GM19324 (cell line): ENCODE measurements at regions not wholly inside any gene's neighbourhood (a gene's known extent, or its start where the extent isn't known, plus 50 kb on each side); places are given as distances from the start of the nearest gene placed in this dataset.

Experiments used
- ATAC-seq: cut with Tn5 transposase; IDR thresholded peaks from one replicate; pipeline ENCODE4 v1.9.1; 2021; ENCODE audit warnings: mild to moderate bottlenecking, moderate library complexity; ENCODE audit not compliant: unreplicated experiment, low FRiP score

DNA sequence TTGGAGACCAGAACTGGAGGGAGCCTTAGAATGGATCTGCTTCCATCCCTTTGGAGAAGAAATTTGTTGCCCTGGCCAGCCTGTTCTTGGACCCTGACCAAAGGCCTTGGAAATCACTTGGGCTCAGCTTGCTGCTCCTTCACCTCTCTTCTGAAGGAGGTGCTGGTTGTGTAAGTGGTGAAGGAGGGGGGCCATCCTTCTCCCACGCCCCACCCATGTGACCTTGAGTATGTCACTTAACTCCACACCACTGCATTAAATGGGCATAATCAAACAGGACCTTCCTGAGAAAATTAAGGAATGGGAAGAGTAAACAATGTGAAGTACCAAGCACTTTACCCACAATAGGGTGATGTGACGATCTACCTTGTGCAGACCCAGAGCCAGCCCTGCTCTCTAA, 68.3 kb upstream of the GJB5 start:
- no peak for ATAC-seq

DNA sequence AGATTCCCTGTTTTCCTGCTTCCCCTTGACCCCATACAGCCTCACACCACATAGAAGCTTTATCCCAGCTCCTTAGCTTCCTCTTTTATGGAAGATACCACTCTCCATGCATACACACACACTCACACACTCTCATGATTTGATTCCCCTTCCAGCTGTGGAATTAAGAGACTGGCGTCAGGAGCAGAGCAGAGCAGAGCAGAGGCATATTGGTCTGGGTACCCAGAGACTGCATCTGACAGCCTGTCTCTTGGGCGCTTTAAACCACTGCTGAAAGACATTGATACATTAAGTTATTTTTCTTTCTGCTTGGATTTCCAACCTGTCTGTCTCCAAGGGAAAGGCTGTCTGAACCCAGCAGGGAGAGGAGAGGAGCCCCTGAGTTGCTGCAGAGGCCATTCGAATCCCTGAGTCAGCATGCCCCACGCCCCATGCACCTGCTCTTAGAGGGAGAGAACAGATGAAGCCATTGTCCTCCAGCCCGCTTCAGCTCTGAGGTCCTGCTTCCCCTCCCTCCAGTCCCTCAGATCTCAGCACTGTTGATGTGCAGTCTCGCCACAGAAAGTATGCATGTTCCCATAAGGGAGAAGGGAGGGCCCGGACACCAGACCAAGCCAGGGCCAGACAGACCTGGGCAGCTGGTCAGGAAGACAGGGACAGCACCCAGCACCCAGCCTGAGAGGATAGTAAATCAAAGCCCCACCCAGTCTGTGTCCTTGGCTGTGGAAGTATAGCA, 66.7 kb upstream of the GJB5 start:
- ATAC-seq = no peak

- no peak for ATAC-seq
These were observed 64.6 kb upstream of the GJB5 start for GRCh38 chr1:34690269-34690668.

- no peak for ATAC-seq
These were observed 61.8 kb upstream of the GJB5 start for GRCh38 chr1:34693081-34693480.

GRCh38 chr1:34694383-34694782, 60.5 kb upstream of the GJB5 start:
- ATAC-seq = no peak

GRCh38 chr1:34695580-34695979, 59.3 kb upstream of the GJB5 start:
- no peak for ATAC-seq

DNA sequence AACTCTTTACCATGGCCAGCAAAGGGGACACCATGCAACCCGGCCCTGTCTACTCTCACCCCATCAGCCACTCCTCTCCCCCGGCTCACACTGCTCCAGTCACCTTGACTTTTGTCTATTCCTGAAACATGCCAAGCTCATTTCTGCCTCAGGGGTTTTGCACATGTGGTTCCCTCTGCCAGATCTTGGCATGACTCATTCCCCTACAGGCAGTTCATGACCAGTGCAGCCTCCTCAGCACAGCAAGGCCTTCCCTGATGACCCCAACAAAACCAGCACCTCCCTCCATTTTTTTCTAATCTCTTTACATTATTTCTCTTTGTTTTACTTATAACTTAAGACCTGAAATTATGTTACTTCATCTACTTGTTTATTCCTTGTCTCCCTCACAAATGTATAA, 58.6 kb upstream of the GJB5 start:
- no peak for ATAC-seq

GRCh38 chr1:34696981-34697380, 57.9 kb upstream of the GJB5 start:
- no peak for ATAC-seq

GRCh38 chr1:34697818-34698217, 57.0 kb upstream of the GJB5 start:
- no peak for ATAC-seq

GRCh38 chr1:34701326-34702060, 53.4 kb upstream of the GJB5 start:
- ATAC-seq = no peak
